Tibial artery (tissue), 4 donors: ENCODE measurements at regions not wholly inside any gene's neighbourhood (a gene's known extent, or its start where the extent isn't known, plus 50 kb on each side); places are given as distances from the start of the nearest gene placed in this dataset.

Experiments
- DNase-seq, 2 donors: peaks; one replicate each; pipeline ENCODE4 v3.0.0-alpha.2; 2019
- H3K27ac ChIP-seq, 2 donors: fragments of 200-600 bp; sonication (generic) in 1 of 2; 1 replicate in 1 of 2; 2 replicates in 1 of 2; pipeline ENCODE4 v1.5.1; 2018 to 2019; ENCODE audit warnings: mild to moderate bottlenecking in 1 of 2
- H3K27me3 ChIP-seq, 2 donors: fragments of 200-600 bp; sonication (generic) in 1 of 2; one replicate each; pipeline versions ENCODE4 v1.5.1 to v1.6.0; 2016 to 2019
- H3K36me3 ChIP-seq, 3 donors: fragments of 200-600 bp; sonication (generic) in 2 of 3; one replicate each; pipeline ENCODE4 v1.5.1; 2016 to 2019; ENCODE audit warnings: mild to moderate bottlenecking in 2 of 3
- H3K4me1 ChIP-seq, 4 donors: fragments of 200-600 bp; sonication (generic) in 2 of 4; 1 replicate in 3 of 4; 2 replicates in 1 of 4; pipeline ENCODE4 v1.5.1; 2016 to 2019
- H3K4me3 ChIP-seq, 2 donors: fragments of 200-600 bp; sonication (generic) in 1 of 2; 1 replicate in 1 of 2; 2 replicates in 1 of 2; pipeline ENCODE4 v1.5.1; 2018 to 2019; ENCODE audit warnings: mild to moderate bottlenecking in 2 of 2
- H3K9me3 ChIP-seq, 3 donors: fragments of 200-600 bp; sonication (generic) in 1 of 3; one replicate each; pipeline ENCODE4 v1.5.1; 2016 to 2019
- CTCF ChIP-seq, 2 experiments: fragments of 200-600 bp in 1 of 2; fragments of 450-650 bp in 1 of 2; IDR thresholded peaks; one replicate each; pipeline ENCODE4 v1.5.1; 2017 to 2019; ENCODE audit warnings: antibody characterized with exemption in 2 of 2, mild to moderate bottlenecking in 1 of 2, moderate library complexity in 1 of 2
- intact Hi-C: fragments of 100-400 bp; cut with DNase I; formaldehyde crosslinking; loops from one replicate; pipeline ENCODE4 v1.15.0; 2023; ENCODE audit warnings: low total_unique reads

DNA sequence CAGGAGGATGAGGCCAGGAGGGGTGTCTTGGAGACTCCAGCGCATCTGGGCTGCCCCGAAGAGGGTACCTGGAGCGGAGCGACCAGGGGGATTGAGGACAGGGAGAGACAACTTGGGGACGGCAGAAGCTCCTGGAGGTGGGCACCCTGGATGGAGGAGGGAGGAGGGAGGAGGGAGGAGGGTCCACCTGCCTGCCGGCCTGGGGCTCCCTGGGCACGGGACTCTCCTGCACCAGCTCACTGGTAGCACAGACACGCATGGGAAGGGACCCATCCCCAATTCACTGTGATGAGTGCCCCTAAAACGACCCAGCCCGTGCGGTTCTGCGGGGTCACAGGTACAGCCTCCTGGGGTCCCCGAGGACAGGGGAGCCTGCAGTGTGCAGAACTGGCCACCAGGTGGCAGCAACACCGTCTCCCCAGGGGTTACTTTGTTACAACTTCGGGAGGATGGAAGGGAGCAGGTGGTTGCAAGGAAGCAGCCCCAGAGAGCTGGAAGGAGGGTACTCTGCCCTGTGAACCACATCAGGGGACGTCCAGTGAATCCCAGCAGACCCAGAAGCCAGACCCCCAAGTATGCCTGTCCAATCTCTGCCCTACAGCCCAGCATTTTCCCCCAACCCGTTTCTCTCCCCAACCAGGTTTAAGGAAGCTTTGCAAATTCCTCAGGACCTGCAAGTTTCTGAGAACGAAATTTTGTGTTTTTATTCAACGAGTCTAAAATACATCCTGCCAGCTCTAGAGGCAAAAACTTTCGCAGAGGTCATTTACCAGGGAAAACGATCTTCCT is 482.4 kb downstream of the NPHP4 start:
- peaks cover 0 to 25% of the 10 kb centered on the region in 2 donors for H3K27me3 ChIP-seq
- peak; percentile 86 to 96 for TF ChIP-seq CTCF (IDR thresholded peaks at IDR 0.05)
- no peaks in the 10 kb centered on the region for H3K9me3 ChIP-seq
- no peak overlapping the region for H3K4me3 ChIP-seq
- intact Hi-C loops, result no loop called here
- H3K27ac ChIP-seq, result no peak overlapping the region
- peak in 1 of 2 donors; percentile 65 for DNase-seq
- H3K36me3 ChIP-seq, result no peaks in the 10 kb centered on the region
- peaks cover 2 to 9% (median 6%) of the 10 kb centered on the region in 4 donors for H3K4me1 ChIP-seq

DNA sequence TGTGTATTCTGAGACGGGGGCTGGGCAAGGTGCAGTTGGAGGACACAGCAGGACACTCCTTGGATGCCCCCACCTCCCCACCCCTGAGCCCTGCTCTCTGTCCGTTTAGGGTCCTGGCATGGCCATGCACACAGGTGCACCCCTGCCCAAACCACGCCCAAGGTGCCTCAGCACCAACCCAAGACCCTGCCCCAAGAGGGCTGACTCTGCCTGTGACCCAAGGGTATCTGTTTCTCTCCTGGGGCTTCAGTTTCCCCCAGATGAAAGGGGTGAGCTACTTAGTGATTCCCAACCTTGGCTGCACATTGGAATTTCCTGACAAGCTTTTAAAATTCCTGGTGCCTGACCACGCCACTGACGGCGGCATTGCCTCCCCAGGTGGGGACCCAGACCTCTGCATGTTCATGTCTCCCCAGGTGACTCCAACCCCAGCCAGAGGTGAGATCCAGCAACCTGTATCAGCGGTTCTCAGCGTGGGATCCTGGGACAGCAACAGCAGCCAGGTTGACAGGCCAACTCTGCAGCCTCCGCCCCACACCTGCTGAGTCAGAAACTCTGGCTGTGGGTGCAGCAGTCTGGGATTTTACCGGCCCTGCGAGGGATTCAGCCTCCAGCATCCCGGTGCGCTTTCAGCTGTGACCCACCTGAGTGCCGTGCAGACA is 483.4 kb downstream of the NPHP4 start:
- no peaks in the 10 kb centered on the region for H3K36me3 ChIP-seq
- H3K4me3 ChIP-seq, result no peak overlapping the region
- H3K4me1 ChIP-seq, result peaks cover 5 to 19% (median 17%) of the 10 kb centered on the region in 4 donors
- H3K27me3 ChIP-seq, result peaks cover 0 to 25% of the 10 kb centered on the region in 2 donors
- intact Hi-C loops, result no loop called here
- DNase-seq, result peak in 1 of 2 donors; percentile 39
- H3K9me3 ChIP-seq, result no peaks in the 10 kb centered on the region
- no peak overlapping the region for H3K27ac ChIP-seq
- TF ChIP-seq CTCF (IDR thresholded peaks at IDR 0.05), result no peak

- peaks cover 0 to 16% of the 10 kb centered on the region in 2 donors for H3K27me3 ChIP-seq
- peaks cover 5 to 34% (median 30%) of the 10 kb centered on the region in 4 donors for H3K4me1 ChIP-seq
- no peak for TF ChIP-seq CTCF (IDR thresholded peaks at IDR 0.05)
- no peaks in the 10 kb centered on the region for H3K9me3 ChIP-seq
- peak in 1 of 2 donors; percentile 51 for DNase-seq
- no peak overlapping the region for H3K27ac ChIP-seq
- intact Hi-C loops, result no loop called here
- no peaks in the 10 kb centered on the region for H3K36me3 ChIP-seq
- no peak overlapping the region for H3K4me3 ChIP-seq
Measured at GRCh38 chr1:5507340-5507739, 484.9 kb downstream of the NPHP4 start.

GRCh38 chr1:5506634-5507033 is 485.6 kb downstream of the NPHP4 start:
- Histone ChIP-seq H3K36me3 (no peaks in the 10 kb centered on the region), H3K27ac (no peak overlapping the region), H3K27me3 (peaks cover 0 to 16% of the 10 kb centered on the region in 2 donors), H3K9me3 (no peaks in the 10 kb centered on the region), H3K4me3 (no peak overlapping the region), H3K4me1 (peaks cover 5 to 39% (median 37%) of the 10 kb centered on the region in 4 donors)
- intact Hi-C loops, result no loop called here
- no peak for DNase-seq
- TF ChIP-seq CTCF (IDR thresholded peaks at IDR 0.05), result no peak

DNA sequence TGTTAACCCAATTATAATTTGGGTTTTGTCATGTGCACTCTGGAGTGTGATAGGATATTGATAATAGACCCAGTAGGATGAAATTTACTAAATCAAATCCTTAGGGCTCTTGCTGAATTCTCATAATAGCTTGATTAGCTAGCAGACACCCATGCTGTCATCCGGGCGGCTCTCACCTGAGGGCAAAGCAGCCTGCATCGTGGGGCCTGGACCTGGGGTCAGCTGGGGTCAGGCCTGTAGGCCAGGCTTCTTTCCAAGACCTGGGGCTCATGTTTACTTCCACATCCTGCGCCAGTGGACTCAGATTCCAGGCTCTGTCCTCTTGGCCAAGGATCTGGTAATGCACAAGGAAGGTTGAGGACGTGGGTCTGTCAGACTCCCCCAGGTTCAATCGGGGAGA is 486.3 kb downstream of the NPHP4 start:
- Histone ChIP-seq H3K9me3 (no peaks in the 10 kb centered on the region), H3K27ac (no peak overlapping the region), H3K27me3 (peaks cover 0 to 13% of the 10 kb centered on the region in 2 donors), H3K4me1 (peaks cover 5 to 39% (median 37%) of the 10 kb centered on the region in 4 donors), H3K36me3 (no peaks in the 10 kb centered on the region), H3K4me3 (no peak overlapping the region)
- intact Hi-C loops, result no loop called here
- no peak for TF ChIP-seq CTCF (IDR thresholded peaks at IDR 0.05)
- DNase-seq, result no peak
